Endothelial cell of umbilical vein (primary cell): ENCODE measurements at regions not wholly inside any gene's neighbourhood (a gene's known extent, or its start where the extent isn't known, plus 50 kb on each side); places are given as distances from the start of the nearest gene placed in this dataset.

ENCODE experiments used
- BruUV-seq: library from RNA; stranded (reverse); fragments of 400-500 nt; replicated peaks from 2 replicates; lab custom pipeline; 2021; lab: Mats Ljungman, UMichigan
- CTCF ChIA-PET: fragments of 300-600, 350-600 bp; sonication (Branson Sonifier 250); formaldehyde crosslinking; loops from one replicate; lab custom pipeline; 2021; ENCODE audit warnings: antibody characterized with exemption, inconsistent platforms; lab: Charles Lee
- POLR2A ChIA-PET: fragments of 300-600, 350-600 bp; sonication (Branson Sonifier 250); formaldehyde crosslinking; loops from one replicate; lab custom pipeline; 2021; ENCODE audit warnings: antibody characterized with exemption, inconsistent platforms; lab: Charles Lee
- DNase-seq: peaks from one replicate; pipeline ENCODE4 v3.0.0-alpha.2; 2011; ENCODE audit warnings: low read depth, low spot score
- FAIRE-seq: peaks from 2 replicates; lab custom pipeline; 2011; peaks lifted over from hg19 to GRCh38; lab: Jason Lieb, UNC
- H2AFZ ChIP-seq: 2 replicates; pipeline ENCODE4 v1.6.0; 2012; ENCODE audit warnings: low read depth, low read length, control low read depth, inconsistent platforms
- H3K27ac ChIP-seq: 2 replicates; pipeline ENCODE4 v1.5.1; 2011; ENCODE audit warnings: low read depth, mild to moderate bottlenecking, control low read depth, low read length, moderate library complexity; ENCODE audit not compliant: insufficient read depth
- H3K27me3 ChIP-seq, 2 experiments: 2 replicates each; pipeline versions ENCODE4 v1.6.0 to v1.6.1; 2011; ENCODE audit warnings: low read length in 2 of 2, mixed read lengths in 1 of 2; ENCODE audit not compliant: control insufficient read depth in 2 of 2, insufficient read depth in 2 of 2
- H3K36me3 ChIP-seq, 2 experiments: 2 replicates in 1 of 2; 3 replicates in 1 of 2; pipeline ENCODE4 v1.5.1; 2011; ENCODE audit warnings: low read length in 2 of 2, mild to moderate bottlenecking in 1 of 2, moderate library complexity in 1 of 2; ENCODE audit not compliant: control insufficient read depth in 2 of 2, insufficient read depth in 2 of 2; ENCODE audit errors: extremely low read depth in 1 of 2
- H3K4me1 ChIP-seq: 3 replicates; pipeline ENCODE4 v1.5.1; 2011; ENCODE audit warnings: mild to moderate bottlenecking, low read length; ENCODE audit not compliant: control insufficient read depth, insufficient read depth; ENCODE audit errors: extremely low read depth
- H3K4me2 ChIP-seq: 2 replicates; pipeline ENCODE4 v1.6.1; 2011; ENCODE audit warnings: low read length, control low read depth, mixed read lengths; ENCODE audit not compliant: insufficient read depth
- H3K4me3 ChIP-seq, 3 experiments: fragments of 200-600 bp in 1 of 3; sonication (generic), shearing (Covaris generic) in 1 of 3; replicated peaks in 1 of 3; 2 replicates each; pipeline ENCODE4 v1.5.1; 2011 to 2016; ENCODE audit warnings: control low read depth in 3 of 3, low read length in 3 of 3, mild to moderate bottlenecking in 2 of 3, inconsistent platforms in 1 of 3, low read depth in 1 of 3, moderate library complexity in 1 of 3; ENCODE audit not compliant: insufficient read depth in 1 of 3
- H3K79me2 ChIP-seq: 2 replicates; pipeline ENCODE4 v1.6.0; 2012; ENCODE audit warnings: low read length, inconsistent platforms; ENCODE audit not compliant: control insufficient read depth, insufficient read depth
- H3K9ac ChIP-seq: replicated peaks from 2 replicates; pipeline ENCODE3; 2011; ENCODE audit warnings: low read length, control low read depth; ENCODE audit not compliant: insufficient read depth; ENCODE audit errors: extremely low read depth
- H3K9me1 ChIP-seq: replicated peaks from 3 replicates; pipeline ENCODE4 v1.6.0; 2011; ENCODE audit warnings: mild to moderate bottlenecking, low read length; ENCODE audit not compliant: control insufficient read depth, insufficient read depth; ENCODE audit errors: extremely low read depth
- H3K9me3 ChIP-seq: replicated peaks from 2 replicates; pipeline ENCODE4 v1.5.1; 2012; ENCODE audit warnings: low read length, inconsistent platforms; ENCODE audit not compliant: control insufficient read depth, insufficient read depth
- H4K20me1 ChIP-seq: replicated peaks from 2 replicates; pipeline ENCODE3; 2011; ENCODE audit warnings: mild to moderate bottlenecking, low read length; ENCODE audit not compliant: control insufficient read depth, insufficient read depth; ENCODE audit errors: extremely low read depth
- EZH2 ChIP-seq: IDR thresholded peaks from 2 replicates; pipeline ENCODE4 v1.6.1; 2012; ENCODE audit warnings: borderline replicate concordance, low read depth, mild to moderate bottlenecking, moderate library complexity, low read length, inconsistent platforms; ENCODE audit not compliant: severe bottlenecking
- FOS ChIP-seq: IDR thresholded peaks from 2 replicates; pipeline ENCODE4 v1.6.1; 2011; ENCODE audit warnings: mild to moderate bottlenecking, low read length, moderate library complexity, borderline replicate concordance; ENCODE audit not compliant: insufficient read depth
- GATA2 ChIP-seq: IDR thresholded peaks from 2 replicates; pipeline ENCODE4 v1.7.0; 2011; ENCODE audit warnings: low read depth, mild to moderate bottlenecking, moderate library complexity, mixed read lengths, low read length; ENCODE audit not compliant: insufficient read length, insufficient read depth
- JUN ChIP-seq: IDR thresholded peaks from 2 replicates; pipeline ENCODE4 v1.6.1; 2011; ENCODE audit warnings: borderline replicate concordance, low read depth; ENCODE audit not compliant: insufficient read length, insufficient read depth
- MYC ChIP-seq: IDR thresholded peaks from one replicate; pipeline ENCODE4 v1.6.1; 2011; ENCODE audit warnings: mild to moderate bottlenecking, low read depth, low read length
- POLR2A ChIP-seq: IDR thresholded peaks from 2 replicates; pipeline ENCODE4 v1.6.1; 2012; ENCODE audit warnings: low read depth, mild to moderate bottlenecking, control low read depth, low read length
- POLR2AphosphoS5 ChIP-seq: IDR thresholded peaks from 2 replicates; pipeline ENCODE4 v1.6.1; 2012; ENCODE audit warnings: low read depth, mild to moderate bottlenecking, control low read depth, low read length, moderate library complexity; ENCODE audit not compliant: insufficient read depth
- dilution Hi-C: fragments of 300-500 bp; cut with MboI; formaldehyde crosslinking; loops from one replicate; pipeline ENCODE4 v1.15.0; 2019; ENCODE audit warnings: low sequenced_read_pairs; ENCODE audit not compliant: extremely low pct_ligation_motif_present
- intact Hi-C: fragments of 100-400 bp; cut with micrococcal nuclease; formaldehyde crosslinking; loops from one replicate; pipeline ENCODE4 v1.10.0; 2022
- TF ChIP-seq, protein P1 (sequence below): IDR thresholded peaks from 2 replicates; pipeline ENCODE4 v1.6.1; 2011; ENCODE audit not compliant: insufficient read depth, insufficient read length

- no peaks in the 10 kb centered on the region for H3K9me3 ChIP-seq
- H4K20me1 ChIP-seq = no peaks in the 10 kb centered on the region
- H3K36me3 ChIP-seq = no peaks in the 10 kb centered on the region
- dilution Hi-C loops (no loop called here), intact Hi-C loops (no loop called here)
- DNase-seq (no peak), FAIRE-seq (no peak)
- H2AFZ ChIP-seq = no peak overlapping the region
- H3K9ac ChIP-seq = no peak overlapping the region
- peaks cover 3% of the 10 kb centered on the region for H3K4me1 ChIP-seq
- no peak overlapping the region for H3K4me3 ChIP-seq
- no peak overlapping the region for H3K4me2 ChIP-seq
- ChIA-PET POLR2A (no interaction called here), CTCF (interaction anchor here (0.9 kb wide), 1 partner anchor 58 kb away, joined by 3 read pairs; no protein-coding TSS in a partner anchor)
- H3K79me2 ChIP-seq = no peaks in the 10 kb centered on the region
- BruUV-seq = no TSS peak
- TF ChIP-seq, protein P1, sequence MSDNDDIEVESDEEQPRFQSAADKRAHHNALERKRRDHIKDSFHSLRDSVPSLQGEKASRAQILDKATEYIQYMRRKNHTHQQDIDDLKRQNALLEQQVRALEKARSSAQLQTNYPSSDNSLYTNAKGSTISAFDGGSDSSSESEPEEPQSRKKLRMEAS = no peak
- TF ChIP-seq POLR2A (no peak), FOS (no peak), GATA2 (no peak), POLR2AphosphoS5 (no peak), JUN (no peak), EZH2 (no peak)
- no peaks in the 10 kb centered on the region for H3K27me3 ChIP-seq
- H3K27ac ChIP-seq = no peak overlapping the region
- H3K9me1 ChIP-seq = no peaks in the 10 kb centered on the region
Measured at GRCh38 chr6:126937426-126937825, 181.0 kb upstream of the RSPO3 start.

DNA sequence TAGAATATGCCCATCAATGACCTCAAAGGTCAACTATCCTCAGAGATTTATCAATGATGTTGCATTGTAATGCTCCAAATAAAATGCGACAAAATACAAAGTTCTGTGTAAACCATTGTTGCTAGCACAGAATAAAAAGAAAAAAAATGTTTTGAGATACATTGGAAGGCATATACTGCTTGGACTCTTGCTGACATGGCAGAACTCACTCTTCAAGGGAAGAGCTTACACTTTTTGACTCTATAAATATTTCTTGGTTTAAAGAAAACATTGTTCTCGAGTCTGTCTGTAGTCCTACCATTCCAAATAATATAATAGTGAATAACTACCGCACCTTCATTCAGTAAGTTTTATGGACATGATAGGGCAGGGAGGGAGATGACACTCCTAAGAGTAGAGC, 178.7 kb upstream of the RSPO3 start:
- TF ChIP-seq FOS (no peak), POLR2AphosphoS5 (no peak), POLR2A (no peak), MYC (no peak), GATA2 (no peak), EZH2 (no peak), JUN (no peak)
- TF ChIP-seq, protein P1 = no peak
- FAIRE-seq = no peak
- no peaks in the 10 kb centered on the region for H4K20me1 ChIP-seq
- ChIA-PET POLR2A (no interaction called here), CTCF (interaction anchor here (1.0 to 1.3 kb wide), 2 partner anchors 10 to 135 kb away, joined by 3 to 6 read pairs; no protein-coding TSS in a partner anchor)
- H3K9me1 ChIP-seq = no peaks in the 10 kb centered on the region
- BruUV-seq = no TSS peak
- DNase-seq = no peak
- no peak overlapping the region for H2AFZ ChIP-seq
- no peak overlapping the region for H3K27ac ChIP-seq
- no peak overlapping the region for H3K4me2 ChIP-seq
- no peaks in the 10 kb centered on the region for H3K36me3 ChIP-seq
- H3K9ac ChIP-seq = no peak overlapping the region
- H3K4me3 ChIP-seq = no peak overlapping the region
- dilution Hi-C loops (no loop called here), intact Hi-C loops (no loop called here)
- peaks cover 3% of the 10 kb centered on the region for H3K4me1 ChIP-seq
- H3K9me3 ChIP-seq = no peaks in the 10 kb centered on the region
- no peaks in the 10 kb centered on the region for H3K27me3 ChIP-seq
- no peaks in the 10 kb centered on the region for H3K79me2 ChIP-seq
